RWPE2 (cell line): ENCODE measurements at regions not wholly inside any gene's neighbourhood (a gene's known extent, or its start where the extent isn't known, plus 50 kb on each side); places are given as distances from the start of the nearest gene placed in this dataset.

ENCODE experiments used
- ATAC-seq: fragments of 200-7000 bp; cut with Tn5 transposase; 3 replicates; pipeline ENCODE4 v1.9.1; 2021; ENCODE audit warnings: low read depth
- DNase-seq: peaks from one replicate; pipeline ENCODE4 v3.0.0-alpha.2; 2020; ENCODE audit warnings: low spot score
- H3K27ac ChIP-seq: fragments of 450-650 bp; 2 replicates; pipeline ENCODE4 v1.5.1; 2017; ENCODE audit warnings: mild to moderate bottlenecking; ENCODE audit not compliant: poor library complexity, severe bottlenecking
- H3K27me3 ChIP-seq: fragments of 250-450 bp; sonication (Bioruptor Pico); 2 replicates; pipeline ENCODE4 v1.5.1; 2021; ENCODE audit warnings: mild to moderate bottlenecking, moderate library complexity; ENCODE audit not compliant: insufficient read depth, poor library complexity, severe bottlenecking
- H3K36me3 ChIP-seq: fragments of 250-450 bp; sonication (Bioruptor Pico); 2 replicates; pipeline ENCODE4 v1.5.1; 2020; ENCODE audit warnings: low read depth, mild to moderate bottlenecking, moderate library complexity
- H3K4me1 ChIP-seq: fragments of 250-450 bp; sonication (Bioruptor Pico); 2 replicates; pipeline ENCODE4 v1.5.1; 2021; ENCODE audit warnings: mild to moderate bottlenecking, moderate library complexity; ENCODE audit not compliant: insufficient read depth, poor library complexity, severe bottlenecking
- H3K4me3 ChIP-seq: fragments of 250-450 bp; sonication (Bioruptor Pico); 2 replicates; pipeline ENCODE4 v1.5.1; 2021; ENCODE audit warnings: mild to moderate bottlenecking, moderate library complexity; ENCODE audit not compliant: severe bottlenecking
- H3K9me3 ChIP-seq: fragments of 250-450 bp; sonication (Bioruptor Pico); 2 replicates; pipeline ENCODE4 v1.5.1; 2021; ENCODE audit warnings: mild to moderate bottlenecking, moderate library complexity; ENCODE audit not compliant: severe bottlenecking
- CTCF ChIP-seq: fragments of 450-650 bp; IDR thresholded peaks from one replicate; pipeline ENCODE4 v1.5.1; 2017; ENCODE audit warnings: mild to moderate bottlenecking, moderate library complexity; ENCODE audit not compliant: poor library complexity, severe bottlenecking

- no peak for TF ChIP-seq CTCF
- Histone ChIP-seq H3K4me1 (no peaks in the 10 kb centered on the region), H3K27me3 (no peaks in the 10 kb centered on the region), H3K27ac (no peak overlapping the region), H3K4me3 (no peak overlapping the region), H3K9me3 (no peaks in the 10 kb centered on the region), H3K36me3 (no peaks in the 10 kb centered on the region)
- ATAC-seq (no peak), DNase-seq (no peak)
Observed at GRCh38 chr3:166570102-166570501, 732.9 kb upstream of the BCHE start.

- H3K27ac ChIP-seq: no peak overlapping the region
- H3K4me1 ChIP-seq: no peaks in the 10 kb centered on the region
- H3K9me3 ChIP-seq: no peaks in the 10 kb centered on the region
- no peaks in the 10 kb centered on the region for H3K27me3 ChIP-seq
- DNase-seq: no peak
- no peaks in the 10 kb centered on the region for H3K36me3 ChIP-seq
- no peak for ATAC-seq
- H3K4me3 ChIP-seq: no peak overlapping the region
- no peak for TF ChIP-seq CTCF
Observed at GRCh38 chr3:166569589-166569988, 732.4 kb upstream of the BCHE start.

GRCh38 chr3:166560253-166560652 lies 723.0 kb upstream of the BCHE start:
- Histone ChIP-seq H3K27me3 (no peaks in the 10 kb centered on the region), H3K36me3 (no peaks in the 10 kb centered on the region), H3K27ac (no peak overlapping the region), H3K9me3 (no peaks in the 10 kb centered on the region), H3K4me3 (no peak overlapping the region), H3K4me1 (no peaks in the 10 kb centered on the region)
- ATAC-seq (no peak), DNase-seq (no peak)
- TF ChIP-seq CTCF: no peak

GRCh38 chr3:166556955-166557354 lies 719.7 kb upstream of the BCHE start:
- TF ChIP-seq CTCF: no peak
- no peak overlapping the region for H3K4me3 ChIP-seq
- no peaks in the 10 kb centered on the region for H3K9me3 ChIP-seq
- no peaks in the 10 kb centered on the region for H3K4me1 ChIP-seq
- no peaks in the 10 kb centered on the region for H3K36me3 ChIP-seq
- ATAC-seq (no peak), DNase-seq (no peak)
- no peaks in the 10 kb centered on the region for H3K27me3 ChIP-seq
- H3K27ac ChIP-seq: no peak overlapping the region

GRCh38 chr3:166554023-166554422 lies 716.8 kb upstream of the BCHE start:
- Histone ChIP-seq H3K36me3 (no peaks in the 10 kb centered on the region), H3K4me1 (no peaks in the 10 kb centered on the region), H3K27ac (no peak overlapping the region), H3K27me3 (no peaks in the 10 kb centered on the region), H3K4me3 (no peak overlapping the region), H3K9me3 (no peaks in the 10 kb centered on the region)
- no peak for TF ChIP-seq CTCF
- DNase-seq (no peak), ATAC-seq (no peak)
